Heart left ventricle (tissue), 16 donors: ENCODE measurements at regions not wholly inside any gene's neighbourhood (a gene's known extent, or its start where the extent isn't known, plus 50 kb on each side); places are given as distances from the start of the nearest gene placed in this dataset.
A peak's percentile ranks its signal among the peaks of the same experiment; 100 is the strongest.

Experiments
- ATAC-seq, 4 donors: fragments of 200-7000 bp; cut with Tn5 transposase; one replicate each; pipeline ENCODE4 v1.9.1; 2020 to 2022; ENCODE audit warnings: moderate library complexity in 4 of 4, mild to moderate bottlenecking in 3 of 4, moderate number of reproducible peaks in 1 of 4
- DNase-seq, 5 donors: peaks; one replicate each; pipeline ENCODE4 v3.0.0-alpha.2; 2020
- H3K27ac ChIP-seq, 12 donors: fragments of 200-600 bp; sonication (generic) in 4 of 12; one replicate each; pipeline versions ENCODE4 v1.5.0 to v1.8.0; 2016 to 2022; ENCODE audit warnings: mild to moderate bottlenecking in 2 of 12
- H3K27me3 ChIP-seq, 9 donors: fragments of 200-600 bp; sonication (generic) in 2 of 9; one replicate each; pipeline versions ENCODE4 v1.5.1 to v1.8.0; 2016 to 2022; ENCODE audit warnings: mild to moderate bottlenecking in 3 of 9
- H3K36me3 ChIP-seq, 9 donors: fragments of 200-600 bp; sonication (generic) in 2 of 9; one replicate each; pipeline versions ENCODE4 v1.5.0 to v1.8.0; 2018 to 2022; ENCODE audit warnings: mild to moderate bottlenecking in 2 of 9
- H3K4me1 ChIP-seq, 12 donors: fragments of 200-600 bp; sonication (generic) in 4 of 12; one replicate each; pipeline versions ENCODE4 v1.5.0 to v1.8.0; 2016 to 2022; ENCODE audit warnings: mild to moderate bottlenecking in 3 of 12
- H3K4me3 ChIP-seq, 12 donors: fragments of 200-600 bp; sonication (generic) in 4 of 12; one replicate each; pipeline versions ENCODE4 v1.5.0 to v1.8.0; 2017 to 2022; ENCODE audit warnings: mild to moderate bottlenecking in 9 of 12, moderate library complexity in 4 of 12
- H3K9me3 ChIP-seq, 12 donors: fragments of 200-600 bp; sonication (generic) in 4 of 12; one replicate each; pipeline versions ENCODE4 v1.5.0 to v1.8.0; 2016 to 2022; ENCODE audit warnings: mild to moderate bottlenecking in 1 of 12
- CTCF ChIP-seq, 12 donors: fragments of 200-600 bp; sonication (generic) in 4 of 12; IDR thresholded peaks; one replicate each; pipeline versions ENCODE4 v1.5.0 to v1.8.0; 2018 to 2022; ENCODE audit warnings: antibody characterized with exemption in 12 of 12, mild to moderate bottlenecking in 5 of 12
- POLR2A ChIP-seq, 2 donors: fragments of 450-650 bp; IDR thresholded peaks; one replicate each; pipeline ENCODE4 v1.6.1; 2017; ENCODE audit warnings: antibody characterized with exemption in 2 of 2, mild to moderate bottlenecking in 2 of 2, moderate library complexity in 2 of 2
- WGBS, 4 donors: extraction: QIAGEN DNeasy Blood & Tissue Kit in 2 of 4; methylation state at CpG; one replicate each; pipeline versions ENCODE4 v1.1.5 to v1.1.7; 2013 to 2018; 5-methylcytosine and 5-hydroxymethylcytosine counted together
- intact Hi-C, 10 donors: fragments of 100-400 bp; cut with DNase I; formaldehyde crosslinking; loops; one replicate each; pipeline versions ENCODE4 v1.11.1 to v1.14.2; 2022
- donor health status: ischemic (EF 13 %, LVEDD 7.1; RV severe dilation, severe dysfunction).
- donor health status: healthy with polysubstance abuse.
- donor health status: DM: no; HTN: yes; CAD: no.
- donor health status: DM: no; HTN: no; CAD: no.
- donor health status: ischemic (EF 25% LVEDD 6.9; RV normal size, moderate dysfunction).
- donor health status: ischemic (EF 25% LVEDD 5.7; RV mildly dilated, moderate dysfunction).
- donor health status: healthy.
- donor health status: DM: yes; HTN: yes; CAD: no.
- donor health status: ischemic (EF 35%, LVEDD 5.7; RV mildly dilated, moderate dysfunction).
- donor health status: nonischemic (EF 11% LVEDD 7.7; RV severe dilation, severe dysfunction).
- donor health status: DM: yes; HTN: yes; CAD: no.
- donor health status: PGD.
- donor health status: ischemic (EF 29% LVEDD 5.4; RV normal size, mild dysfunction).
- donor health status: nonischemic (EF 23%, LVEDD 6.1; RV moderate dilation, normal function).

DNA sequence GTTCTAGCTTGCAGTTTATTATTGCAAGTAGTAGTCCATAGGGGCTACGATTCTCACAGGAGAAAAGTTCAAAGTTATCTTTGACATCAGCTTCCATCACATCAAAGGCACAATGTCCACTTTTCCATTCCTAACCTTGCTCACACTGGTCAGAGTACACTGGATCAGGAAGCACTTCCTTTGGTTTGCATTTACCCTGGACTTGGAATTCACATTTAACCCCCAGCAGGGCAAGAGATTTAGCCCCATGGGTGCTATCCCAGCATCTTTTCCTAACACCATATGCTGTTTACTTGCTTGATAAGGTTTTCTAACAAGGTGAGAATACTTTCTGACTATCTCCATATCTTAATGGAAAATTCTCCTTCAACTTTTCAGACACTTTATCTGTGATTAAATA, 55.6 kb upstream of the ASTN2 start:
- Histone ChIP-seq H3K36me3 (no peaks in the 10 kb centered on the region), H3K27me3 (peaks cover 0 to 23% (median 0%) of the 10 kb centered on the region in 9 donors), H3K4me1 (no peaks in the 10 kb centered on the region), H3K4me3 (no peak overlapping the region), H3K27ac (no peak overlapping the region), H3K9me3 (no peaks in the 10 kb centered on the region)
- intact Hi-C loops: no loop called here
- 18 to 38% (median 29%) methylated on average over 1 of the region's 1 CpG for WGBS, 4 donors
- TF ChIP-seq POLR2A (IDR thresholded peaks at IDR 0.05): no peak
- no peak for TF ChIP-seq CTCF (IDR thresholded peaks at IDR 0.05)
- ATAC-seq: no peak
- no peak for DNase-seq

DNA sequence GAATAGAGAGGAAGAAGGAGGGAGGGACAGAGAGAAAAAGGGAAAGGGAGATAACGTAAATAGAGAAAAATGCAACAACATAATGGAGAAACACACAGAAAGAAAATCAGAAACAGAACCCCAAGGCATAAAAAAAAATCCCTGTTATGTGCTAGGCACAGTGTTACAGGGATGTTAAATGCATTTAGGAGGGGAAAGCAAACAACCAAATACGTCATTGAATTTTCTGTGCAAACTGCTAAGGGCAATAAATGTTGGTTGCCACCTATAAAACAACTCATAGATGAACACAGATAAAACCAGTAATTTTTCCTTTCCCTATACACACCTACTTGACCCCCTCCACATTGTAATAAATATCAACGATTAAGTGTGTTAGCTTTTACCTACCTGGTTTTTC, 51.3 kb upstream of the ASTN2 start:
- no peak for TF ChIP-seq POLR2A (IDR thresholded peaks at IDR 0.05)
- no peak for TF ChIP-seq CTCF (IDR thresholded peaks at IDR 0.05)
- intact Hi-C loops: no loop called here
- no peaks in the 10 kb centered on the region for H3K36me3 ChIP-seq
- H3K4me3 ChIP-seq: no peak overlapping the region
- H3K27me3 ChIP-seq: peaks cover 0 to 34% (median 0%) of the 10 kb centered on the region in 9 donors
- no peaks in the 10 kb centered on the region for H3K4me1 ChIP-seq
- H3K27ac ChIP-seq: no peak overlapping the region
- 73 to 79% (median 76%) methylated on average over 3 of the region's 3 CpGs for WGBS, 4 donors
- ATAC-seq: no peak
- no peaks in the 10 kb centered on the region for H3K9me3 ChIP-seq
- DNase-seq: no peak

DNA sequence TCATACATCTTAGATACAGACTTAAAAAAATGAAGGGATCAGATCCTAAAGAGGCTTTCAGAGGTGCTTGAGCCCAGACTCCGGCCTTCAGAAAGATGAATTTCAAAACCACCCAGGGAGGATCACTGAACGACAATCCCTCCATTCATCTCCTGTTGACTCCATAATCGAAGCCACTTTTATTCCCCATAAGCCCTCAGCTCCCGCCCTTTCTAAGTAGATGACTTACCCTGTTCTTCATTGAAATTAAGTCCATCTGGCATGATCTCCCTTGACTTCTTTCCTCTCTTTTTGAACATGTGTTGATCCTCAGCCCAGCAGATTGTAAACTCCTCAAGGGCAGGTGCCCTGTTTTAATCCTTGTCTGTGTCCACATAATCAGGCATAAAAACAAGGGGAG, 50.8 kb upstream of the ASTN2 start:
- intact Hi-C loops: no loop called here

GRCh38 chr9:117464941-117465616, 50.2 kb upstream of the ASTN2 start:
- Histone ChIP-seq H3K4me3 (no peak overlapping the region), H3K36me3 (no peaks in the 10 kb centered on the region), H3K27me3 (peaks cover 0 to 28% (median 0%) of the 10 kb centered on the region in 9 donors), H3K27ac (no peak overlapping the region), H3K4me1 (no peaks in the 10 kb centered on the region), H3K9me3 (no peaks in the 10 kb centered on the region)
- TF ChIP-seq POLR2A (IDR thresholded peaks at IDR 0.05) (no peak), CTCF (IDR thresholded peaks at IDR 0.05) (no peak)
- DNase-seq (peak in 1 of 5 donors; percentile 17), ATAC-seq (no peak)
- intact Hi-C loops: no loop called here
- WGBS, 4 donors: 41 to 60% (median 51%) methylated on average over 1 of the region's 1 CpG

More for the DNA sequence above, 50.8 kb upstream of the ASTN2 start:
- no peaks in the 10 kb centered on the region for H3K4me1 ChIP-seq
- H3K27ac ChIP-seq: no peak overlapping the region
- TF ChIP-seq CTCF (IDR thresholded peaks at IDR 0.05): no peak
- TF ChIP-seq POLR2A (IDR thresholded peaks at IDR 0.05): no peak
- DNase-seq (no peak), ATAC-seq (no peak)
- H3K36me3 ChIP-seq: no peaks in the 10 kb centered on the region
- H3K9me3 ChIP-seq: no peaks in the 10 kb centered on the region
- 70 to 83% (median 77%) methylated on average over 4 of the region's 4 CpGs for WGBS, 4 donors
- peaks cover 0 to 34% (median 0%) of the 10 kb centered on the region in 9 donors for H3K27me3 ChIP-seq
- no peak overlapping the region for H3K4me3 ChIP-seq
